HEK293 (cell line): ENCODE measurements at regions not wholly inside any gene's neighbourhood (a gene's known extent, or its start where the extent isn't known, plus 50 kb on each side); places are given as distances from the start of the nearest gene placed in this dataset.

Source experiments
- CTCF ChIA-PET: fragments of 350-600 bp; formaldehyde crosslinking; extraction: SDS; loops from one replicate; lab custom pipeline; 2021; ENCODE audit warnings: antibody characterized with exemption; lab: Yijun Ruan, JAX
- POLR2A ChIA-PET: fragments of 300-600 bp; formaldehyde crosslinking; extraction: SDS; loops from one replicate; lab custom pipeline; 2020; ENCODE audit warnings: antibody characterized with exemption, inconsistent platforms; lab: Yijun Ruan, JAX
- H3K27ac ChIP-seq: fragments of 200-500 bp; sonication (Bioruptor generic); 2 replicates; pipeline ENCODE4 v1.5.1; 2014; ENCODE audit warnings: low read depth, low read length, control low read depth, inconsistent platforms; ENCODE audit errors: extremely low read depth
- H3K36me3 ChIP-seq, 2 experiments: fragments of 200-500 bp in 1 of 2; sonication (Bioruptor generic) in 1 of 2; 1 replicate in 1 of 2; 2 replicates in 1 of 2; pipeline ENCODE4 v1.5.1; 2014 to 2017; ENCODE audit warnings: inconsistent platforms in 2 of 2, low read length in 2 of 2; ENCODE audit not compliant: control insufficient read depth in 2 of 2, insufficient read depth in 1 of 2
- H3K4me1 ChIP-seq: fragments of 200-500 bp; sonication (Bioruptor generic); 2 replicates; pipeline ENCODE4 v1.5.1; 2014; ENCODE audit warnings: mild to moderate bottlenecking, low read length, inconsistent platforms; ENCODE audit not compliant: control insufficient read depth, insufficient read depth
- H3K4me3 ChIP-seq: 2 replicates; pipeline ENCODE4 v1.5.1; 2011; ENCODE audit warnings: low read depth, mild to moderate bottlenecking, control low read depth, low read length, moderate library complexity
- H3K9me3 ChIP-seq: fragments of 200-500 bp; sonication (Bioruptor generic); 2 replicates; pipeline ENCODE4 v1.5.1; 2014; ENCODE audit warnings: low read depth, low read length, inconsistent platforms; ENCODE audit not compliant: control insufficient read depth, insufficient read depth
- FEZF1 ChIP-seq: fragments of 450-650 bp; formaldehyde crosslinking; IDR thresholded peaks from 2 replicates; pipeline ENCODE4 v1.5.1; 2016; ENCODE audit warnings: missing biosample characterization, missing genetic modification characterization
- GLI2 ChIP-seq: fragments of 450-650 bp; formaldehyde crosslinking; IDR thresholded peaks from 2 replicates; pipeline ENCODE4; 2017; ENCODE audit warnings: missing biosample characterization, missing genetic modification characterization, low read depth, borderline replicate concordance
- GLIS1 ChIP-seq: fragments of 450-650 bp; formaldehyde crosslinking; IDR thresholded peaks from 2 replicates; pipeline ENCODE4 v1.5.1; 2016; ENCODE audit warnings: missing biosample characterization, missing genetic modification characterization
- GLIS2 ChIP-seq: fragments of 450-650 bp; formaldehyde crosslinking; IDR thresholded peaks from 2 replicates; pipeline ENCODE4 v1.5.1; 2016; ENCODE audit warnings: missing biosample characterization, missing genetic modification characterization
- IKZF3 ChIP-seq: fragments of 450-650 bp; IDR thresholded peaks from 2 replicates; pipeline ENCODE4 v1.5.0; 2018; ENCODE audit warnings: missing biosample characterization, mild to moderate bottlenecking, missing genetic modification characterization, moderate library complexity
- KLF7 ChIP-seq: fragments of 450-650 bp; formaldehyde crosslinking; IDR thresholded peaks from 2 replicates; pipeline ENCODE4 v1.5.1; 2016; ENCODE audit warnings: missing biosample characterization, missing genetic modification characterization, borderline replicate concordance
- OSR2 ChIP-seq: fragments of 450-650 bp; formaldehyde crosslinking; IDR thresholded peaks from 2 replicates; pipeline ENCODE4 v1.5.1; 2016; ENCODE audit warnings: missing biosample characterization, missing genetic modification characterization
- REPIN1 ChIP-seq: fragments of 450-650 bp; formaldehyde crosslinking; IDR thresholded peaks from 2 replicates; pipeline ENCODE4 v1.5.1; 2017; ENCODE audit warnings: missing biosample characterization, missing genetic modification characterization, low read depth
- SCRT1 ChIP-seq: fragments of 450-650 bp; formaldehyde crosslinking; IDR thresholded peaks from 2 replicates; pipeline ENCODE4 v1.5.1; 2016; ENCODE audit warnings: missing biosample characterization, missing genetic modification characterization, borderline replicate concordance
- ZBTB1 ChIP-seq: fragments of 450-650 bp; formaldehyde crosslinking; IDR thresholded peaks from 2 replicates; pipeline ENCODE4 v1.5.1; 2016; ENCODE audit warnings: missing biosample characterization, missing genetic modification characterization
- ZBTB17 ChIP-seq: fragments of 450-650 bp; formaldehyde crosslinking; IDR thresholded peaks from 2 replicates; pipeline ENCODE4 v1.5.1; 2016; ENCODE audit warnings: missing biosample characterization, missing genetic modification characterization
- ZBTB8A ChIP-seq: fragments of 450-650 bp; formaldehyde crosslinking; IDR thresholded peaks from 2 replicates; pipeline ENCODE4 v1.5.1; 2016; ENCODE audit warnings: missing biosample characterization, missing genetic modification characterization
- ZFHX2 ChIP-seq: fragments of 450-650 bp; formaldehyde crosslinking; conservative IDR thresholded peaks from 2 replicates; pipeline ENCODE4 v1.5.1; 2016; ENCODE audit warnings: missing biosample characterization, missing genetic modification characterization
- ZNF16 ChIP-seq: fragments of 450-650 bp; formaldehyde crosslinking; IDR thresholded peaks from 2 replicates; pipeline ENCODE4 v1.5.1; 2016; ENCODE audit warnings: low read depth, missing biosample characterization, missing genetic modification characterization
- ZNF335 ChIP-seq: fragments of 450-650 bp; formaldehyde crosslinking; conservative IDR thresholded peaks from 2 replicates; pipeline ENCODE4 v1.5.1; 2016; ENCODE audit warnings: missing biosample characterization, missing genetic modification characterization
- ZNF341 ChIP-seq: fragments of 450-650 bp; formaldehyde crosslinking; IDR thresholded peaks from 2 replicates; pipeline ENCODE4; 2016; ENCODE audit warnings: low read depth, missing biosample characterization, missing genetic modification characterization
- ZNF449 ChIP-seq: fragments of 450-650 bp; formaldehyde crosslinking; IDR thresholded peaks from 2 replicates; pipeline ENCODE4 v1.5.1; 2017; ENCODE audit warnings: missing biosample characterization, mild to moderate bottlenecking, missing genetic modification characterization, moderate library complexity
- ZNF549 ChIP-seq: fragments of 450-650 bp; IDR thresholded peaks from 2 replicates; pipeline ENCODE4 v1.5.1; 2018; ENCODE audit warnings: missing biosample characterization, missing genetic modification characterization, mild to moderate bottlenecking, inconsistent platforms, moderate library complexity
- ZNF558 ChIP-seq: fragments of 450-650 bp; formaldehyde crosslinking; IDR thresholded peaks from 2 replicates; pipeline ENCODE4 v1.5.1; 2016; ENCODE audit warnings: missing biosample characterization, missing genetic modification characterization
- ZNF560 ChIP-seq: fragments of 450-650 bp; formaldehyde crosslinking; IDR thresholded peaks from 2 replicates; pipeline ENCODE4 v1.5.1; 2017; ENCODE audit warnings: missing biosample characterization, missing genetic modification characterization, borderline replicate concordance
- ZNF561 ChIP-seq: fragments of 450-650 bp; IDR thresholded peaks from 2 replicates; pipeline ENCODE4 v1.5.1; 2018; ENCODE audit warnings: missing biosample characterization, missing genetic modification characterization, borderline replicate concordance
- ZNF571 ChIP-seq: fragments of 450-650 bp; formaldehyde crosslinking; IDR thresholded peaks from 2 replicates; pipeline ENCODE4 v1.5.0; 2017; ENCODE audit warnings: missing biosample characterization, missing genetic modification characterization
- ZNF626 ChIP-seq: fragments of 450-650 bp; sonication (Bioruptor Pico); formaldehyde crosslinking; IDR thresholded peaks from 2 replicates; pipeline ENCODE4 v1.5.1; 2018; ENCODE audit warnings: missing biosample characterization, missing genetic modification characterization, inconsistent platforms
- ZNF629 ChIP-seq: fragments of 450-650 bp; formaldehyde crosslinking; IDR thresholded peaks from 2 replicates; pipeline ENCODE4 v1.5.1; 2017; ENCODE audit warnings: missing biosample characterization, missing genetic modification characterization
- ZNF747 ChIP-seq: fragments of 450-650 bp; formaldehyde crosslinking; IDR thresholded peaks from 2 replicates; pipeline ENCODE4 v1.5.1; 2016; ENCODE audit warnings: missing biosample characterization, missing genetic modification characterization
- ZNF792 ChIP-seq: fragments of 450-650 bp; formaldehyde crosslinking; IDR thresholded peaks from 2 replicates; pipeline ENCODE4 v1.5.1; 2016; ENCODE audit warnings: missing biosample characterization, missing genetic modification characterization
- ZSCAN4 ChIP-seq: fragments of 450-650 bp; formaldehyde crosslinking; IDR thresholded peaks from 2 replicates; pipeline ENCODE4 v1.5.1; 2017; ENCODE audit warnings: missing biosample characterization, missing genetic modification characterization
- TF ChIP-seq, protein P1 (sequence below): fragments of 450-650 bp; formaldehyde crosslinking; IDR thresholded peaks from 2 replicates; pipeline ENCODE4 v1.5.1; 2017; ENCODE audit warnings: missing biosample characterization, missing genetic modification characterization
- TF ChIP-seq, protein P2 (sequence below): fragments of 450-650 bp; formaldehyde crosslinking; IDR thresholded peaks from 2 replicates; pipeline ENCODE4 v1.5.1; 2016; ENCODE audit warnings: missing biosample characterization, missing genetic modification characterization

DNA sequence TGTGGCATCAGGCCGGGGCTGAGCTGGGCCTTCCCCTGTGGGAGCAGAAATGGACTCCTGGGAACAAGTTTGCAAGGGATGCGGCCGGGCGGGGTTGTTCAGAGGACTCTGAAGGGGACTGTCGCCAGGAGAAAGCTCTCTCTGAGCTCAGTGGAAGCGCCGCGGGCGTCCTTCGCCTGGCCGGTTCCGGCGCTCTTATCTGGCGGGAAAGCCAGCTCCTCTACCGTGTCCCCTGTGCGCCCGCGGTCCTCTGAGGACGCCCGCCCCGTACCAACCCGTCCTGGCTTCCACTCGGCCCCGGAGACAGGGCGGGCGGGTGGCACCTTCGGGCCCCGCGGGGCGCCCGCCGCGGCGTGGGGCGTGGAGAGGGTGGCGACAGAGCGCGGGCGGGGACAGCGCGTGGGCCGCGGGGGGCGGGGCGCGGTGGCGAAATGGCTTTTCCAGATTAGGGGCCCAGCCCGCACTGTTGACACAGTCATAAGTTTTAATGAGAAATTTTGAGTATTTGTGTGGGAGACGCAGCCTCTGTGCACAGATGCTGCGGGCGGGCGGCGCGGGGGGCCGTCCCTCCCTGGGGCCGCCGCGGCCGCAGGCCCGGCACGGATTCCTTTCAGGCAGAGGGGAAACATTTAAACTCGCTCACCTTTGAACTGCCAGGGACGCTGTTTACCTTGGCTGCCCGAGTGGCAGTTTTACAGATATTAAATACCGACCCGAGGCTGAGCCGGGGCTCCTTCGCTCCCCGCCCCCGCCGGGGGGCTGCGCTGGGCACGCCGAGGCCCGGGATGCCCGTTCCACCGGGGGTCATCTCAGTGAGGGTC, 70.2 kb downstream of the FOXD2 start (continued):
- no peak for TF ChIP-seq ZNF558 (tag by site-specific recombination)

GRCh38 chr1:47508702-47509431, 71.0 kb downstream of the FOXD2 start:
- Histone ChIP-seq H3K36me3 (no peaks in the 10 kb centered on the region), H3K4me1 (peaks cover 19% of the 10 kb centered on the region), H3K4me3 (peak overlapping the region; percentile 37), H3K9me3 (no peaks in the 10 kb centered on the region), H3K27ac (peak overlapping the region; percentile 98)
- ChIA-PET CTCF (interaction anchor here (0.6 to 1.6 kb wide), 3 partner anchors 20 to 906 kb away, joined by 3 to 4 read pairs (median 3); partner anchors contain the start of gene FOXD2), POLR2A (interaction anchor here (0.7 kb wide), 1 partner anchor 37 kb away, joined by 6 read pairs; no protein-coding TSS in a partner anchor)
- peak; percentile 57 for TF ChIP-seq OSR2 (tag by site-specific recombination)
- peak; percentile 21; the same call in 1 of the 2 replicates for TF ChIP-seq ZSCAN4 (tag by site-specific recombination)
- no peak for TF ChIP-seq ZNF560
- peak; percentile 96 for TF ChIP-seq FEZF1 (tag by site-specific recombination)
- 0 out of 2 replicates have a peak, but pooled peaks have one; percentile 48 for TF ChIP-seq KLF7 (tag by site-specific recombination)
- no peak for TF ChIP-seq ZNF626 (tag by site-specific recombination)
- no peak for TF ChIP-seq ZNF747
- no peak for TF ChIP-seq ZNF549 (tag by site-specific recombination)
- TF ChIP-seq ZBTB17, result peak; percentile 89
- TF ChIP-seq ZNF335 (tag by site-specific recombination), result peak; percentile 62
- peak; percentile 87 for TF ChIP-seq ZFHX2 (tag by site-specific recombination)
- TF ChIP-seq ZNF561 (tag by site-specific recombination), result peak; percentile 49
- TF ChIP-seq ZNF16 (tag by site-specific recombination), result no peak
- TF ChIP-seq GLI2 (tag by site-specific recombination), result no peak
- no peak for TF ChIP-seq ZBTB1 (tag by site-specific recombination)
- TF ChIP-seq ZBTB8A (tag by site-specific recombination), result peak; percentile 93
- TF ChIP-seq REPIN1 (tag by site-specific recombination), result no peak
- 0 out of 2 replicates have a peak, but pooled peaks have one; percentile 26 for TF ChIP-seq ZNF341 (tag by site-specific recombination)
- TF ChIP-seq ZNF629, result 0 out of 2 replicates have a peak, but pooled peaks have one; percentile 11
- peak; percentile 48 for TF ChIP-seq GLIS2 (tag by site-specific recombination)
- TF ChIP-seq, protein P1, sequence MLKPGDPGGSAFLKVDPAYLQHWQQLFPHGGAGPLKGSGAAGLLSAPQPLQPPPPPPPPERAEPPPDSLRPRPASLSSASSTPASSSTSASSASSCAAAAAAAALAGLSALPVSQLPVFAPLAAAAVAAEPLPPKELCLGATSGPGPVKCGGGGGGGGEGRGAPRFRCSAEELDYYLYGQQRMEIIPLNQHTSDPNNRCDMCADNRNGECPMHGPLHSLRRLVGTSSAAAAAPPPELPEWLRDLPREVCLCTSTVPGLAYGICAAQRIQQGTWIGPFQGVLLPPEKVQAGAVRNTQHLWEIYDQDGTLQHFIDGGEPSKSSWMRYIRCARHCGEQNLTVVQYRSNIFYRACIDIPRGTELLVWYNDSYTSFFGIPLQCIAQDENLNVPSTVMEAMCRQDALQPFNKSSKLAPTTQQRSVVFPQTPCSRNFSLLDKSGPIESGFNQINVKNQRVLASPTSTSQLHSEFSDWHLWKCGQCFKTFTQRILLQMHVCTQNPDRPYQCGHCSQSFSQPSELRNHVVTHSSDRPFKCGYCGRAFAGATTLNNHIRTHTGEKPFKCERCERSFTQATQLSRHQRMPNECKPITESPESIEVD, result peak; percentile 65
- no peak for TF ChIP-seq ZNF571 (tag by site-specific recombination)
- TF ChIP-seq ZNF449, result no peak
- TF ChIP-seq, protein P2, sequence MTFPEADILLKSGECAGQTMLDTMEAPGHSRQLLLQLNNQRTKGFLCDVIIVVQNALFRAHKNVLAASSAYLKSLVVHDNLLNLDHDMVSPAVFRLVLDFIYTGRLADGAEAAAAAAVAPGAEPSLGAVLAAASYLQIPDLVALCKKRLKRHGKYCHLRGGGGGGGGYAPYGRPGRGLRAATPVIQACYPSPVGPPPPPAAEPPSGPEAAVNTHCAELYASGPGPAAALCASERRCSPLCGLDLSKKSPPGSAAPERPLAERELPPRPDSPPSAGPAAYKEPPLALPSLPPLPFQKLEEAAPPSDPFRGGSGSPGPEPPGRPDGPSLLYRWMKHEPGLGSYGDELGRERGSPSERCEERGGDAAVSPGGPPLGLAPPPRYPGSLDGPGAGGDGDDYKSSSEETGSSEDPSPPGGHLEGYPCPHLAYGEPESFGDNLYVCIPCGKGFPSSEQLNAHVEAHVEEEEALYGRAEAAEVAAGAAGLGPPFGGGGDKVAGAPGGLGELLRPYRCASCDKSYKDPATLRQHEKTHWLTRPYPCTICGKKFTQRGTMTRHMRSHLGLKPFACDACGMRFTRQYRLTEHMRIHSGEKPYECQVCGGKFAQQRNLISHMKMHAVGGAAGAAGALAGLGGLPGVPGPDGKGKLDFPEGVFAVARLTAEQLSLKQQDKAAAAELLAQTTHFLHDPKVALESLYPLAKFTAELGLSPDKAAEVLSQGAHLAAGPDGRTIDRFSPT (tag by site-specific recombination), result 0 out of 2 replicates have a peak, but pooled peaks have one; percentile 16
- peak; percentile 80 for TF ChIP-seq IKZF3 (tag by site-specific recombination)
- TF ChIP-seq SCRT1, result peak; percentile 87; the same call in 1 of the 2 replicates
- peak; percentile 93 for TF ChIP-seq GLIS1 (tag by site-specific recombination)
- TF ChIP-seq ZNF792 (tag by site-specific recombination), result no peak
